SK-N-MC (cell line): ENCODE measurements at regions not wholly inside any gene's neighbourhood (a gene's known extent, or its start where the extent isn't known, plus 50 kb on each side); places are given as distances from the start of the nearest gene placed in this dataset.

Experiments
- DNase-seq: peaks from one replicate; pipeline ENCODE4 v3.0.0-alpha.2; 2011; ENCODE audit warnings: low read depth, low spot score
- H3K27ac ChIP-seq: fragments of 200-600 bp; sonication (generic); 2 replicates; pipeline ENCODE4 v1.5.1; 2016; ENCODE audit warnings: mixed run types
- H3K36me3 ChIP-seq: fragments of 200-600 bp; sonication (generic); 2 replicates; pipeline ENCODE4 v1.6.1; 2017; ENCODE audit warnings: antibody characterized with exemption, low read length, mixed read lengths; ENCODE audit not compliant: insufficient read depth
- H3K4me3 ChIP-seq: fragments of 200-600 bp; sonication (generic); 2 replicates; pipeline ENCODE4 v1.5.1; 2016
- H3K9ac ChIP-seq: fragments of 200-600 bp; sonication (generic); 2 replicates; pipeline ENCODE4 v1.8.0; 2017; ENCODE audit warnings: mixed run types, mixed read lengths; ENCODE audit not compliant: insufficient read length
- H3K9me3 ChIP-seq: fragments of 200-600 bp; sonication (generic); 2 replicates; pipeline ENCODE4 v1.6.1; 2017; ENCODE audit warnings: low read depth, mild to moderate bottlenecking, antibody characterized with exemption, low read length, moderate library complexity, mixed read lengths
- EZH2 ChIP-seq: fragments of 200-600 bp; sonication (generic); IDR thresholded peaks from one replicate; pipeline ENCODE4 v1.6.1; 2017; ENCODE audit warnings: antibody characterized with exemption
- FOXP2 ChIP-seq: optimal IDR thresholded peaks from 2 replicates; pipeline ENCODE3; 2011; ENCODE audit warnings: mild to moderate bottlenecking, moderate library complexity; ENCODE audit not compliant: insufficient read depth; ENCODE audit errors: extremely low read length, control extremely low read depth
- POLR2AphosphoS5 ChIP-seq: IDR thresholded peaks from 2 replicates; pipeline ENCODE4 v1.6.1; 2012; ENCODE audit warnings: mild to moderate bottlenecking, low read depth, low read length, borderline replicate concordance

DNA sequence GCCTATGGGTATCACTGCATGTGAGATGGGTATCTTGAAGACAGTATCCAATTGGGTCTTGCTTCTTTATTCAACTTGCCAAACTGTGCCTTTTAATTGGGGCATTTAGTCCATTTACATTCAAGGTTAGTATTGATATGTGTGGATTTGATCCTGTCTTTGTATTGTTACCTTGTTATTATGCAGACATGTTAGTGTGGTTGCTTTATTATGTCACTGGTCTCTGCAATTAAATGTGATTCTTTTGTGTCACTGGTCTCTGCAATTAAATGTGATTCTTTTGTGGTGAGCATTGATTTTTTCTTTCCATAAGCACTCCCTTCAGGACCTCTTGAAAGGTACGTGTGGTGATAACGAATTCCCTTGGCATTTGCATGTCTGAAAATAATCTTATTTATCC lies 357.8 kb upstream of the STEAP1 start:
- H3K27ac ChIP-seq: no peak overlapping the region
- H3K9ac ChIP-seq: no peak overlapping the region
- no peak overlapping the region for H3K4me3 ChIP-seq
- H3K36me3 ChIP-seq: no peaks in the 10 kb centered on the region
- TF ChIP-seq POLR2AphosphoS5: no peak
- TF ChIP-seq FOXP2: no peak
- no peak for TF ChIP-seq EZH2
- no peak for DNase-seq
- no peaks in the 10 kb centered on the region for H3K9me3 ChIP-seq

DNA sequence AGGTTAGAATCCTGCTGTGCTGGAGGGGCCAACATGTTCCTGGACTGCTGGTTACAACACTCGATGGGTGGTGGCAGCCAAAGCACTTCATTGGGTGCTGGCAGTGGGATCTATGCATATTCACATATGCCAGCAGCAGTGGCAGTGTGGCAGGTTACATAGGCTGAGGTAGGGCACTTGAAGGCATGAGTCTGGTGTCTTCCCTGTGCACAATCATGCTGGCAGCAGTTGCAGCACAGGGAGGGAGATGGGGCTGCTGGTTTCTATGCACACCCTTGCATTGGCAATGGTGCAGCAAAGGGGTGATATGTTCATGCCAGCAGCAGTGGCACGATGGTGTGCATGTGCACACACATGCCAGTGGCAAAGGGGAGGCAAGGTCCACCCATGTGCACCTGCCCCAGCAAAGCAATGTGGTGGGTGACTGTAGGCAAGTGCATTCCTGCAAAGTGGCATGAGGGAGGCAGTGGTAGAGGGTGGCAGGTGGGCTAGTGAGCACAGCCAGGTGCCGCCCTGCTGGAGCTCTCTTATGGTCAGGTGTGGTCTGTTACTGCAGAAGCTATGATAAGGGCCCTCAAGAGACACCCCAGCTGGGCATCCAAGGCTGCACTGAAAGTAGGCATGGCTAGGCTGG lies 356.2 kb upstream of the STEAP1 start:
- no peak for DNase-seq

DNA sequence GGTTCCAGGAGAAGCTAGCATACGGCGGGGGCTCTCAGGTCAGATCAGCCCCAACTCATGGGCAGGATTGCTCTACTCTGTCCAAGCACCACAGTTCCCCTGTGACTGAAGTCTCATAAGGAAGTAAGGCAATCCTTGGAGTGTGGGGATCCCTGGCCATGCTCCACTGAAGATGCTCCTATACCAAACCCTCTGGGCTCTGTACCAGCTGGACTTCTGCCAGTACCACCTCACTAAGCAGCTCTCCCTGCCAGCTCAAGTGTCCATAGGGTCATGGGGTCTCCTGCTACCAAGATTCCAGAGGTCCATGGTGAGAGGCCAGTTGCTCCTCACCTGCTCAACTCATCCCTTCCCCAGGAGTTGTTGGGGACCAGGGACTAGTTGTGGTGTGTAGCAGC lies 355.7 kb upstream of the STEAP1 start:
- no peak for TF ChIP-seq POLR2AphosphoS5
- TF ChIP-seq FOXP2: no peak
- no peak for TF ChIP-seq EZH2
- no peaks in the 10 kb centered on the region for H3K9me3 ChIP-seq
- no peak for DNase-seq
- H3K4me3 ChIP-seq: no peak overlapping the region
- no peak overlapping the region for H3K27ac ChIP-seq
- no peak overlapping the region for H3K9ac ChIP-seq
- H3K36me3 ChIP-seq: no peaks in the 10 kb centered on the region

More for the DNA sequence above, 356.2 kb upstream of the STEAP1 start:
- no peak for TF ChIP-seq FOXP2
- TF ChIP-seq EZH2: no peak
- no peak for TF ChIP-seq POLR2AphosphoS5
- no peaks in the 10 kb centered on the region for H3K9me3 ChIP-seq
- no peak overlapping the region for H3K9ac ChIP-seq
- H3K27ac ChIP-seq: no peak overlapping the region
- H3K4me3 ChIP-seq: no peak overlapping the region
- H3K36me3 ChIP-seq: no peaks in the 10 kb centered on the region

DNA sequence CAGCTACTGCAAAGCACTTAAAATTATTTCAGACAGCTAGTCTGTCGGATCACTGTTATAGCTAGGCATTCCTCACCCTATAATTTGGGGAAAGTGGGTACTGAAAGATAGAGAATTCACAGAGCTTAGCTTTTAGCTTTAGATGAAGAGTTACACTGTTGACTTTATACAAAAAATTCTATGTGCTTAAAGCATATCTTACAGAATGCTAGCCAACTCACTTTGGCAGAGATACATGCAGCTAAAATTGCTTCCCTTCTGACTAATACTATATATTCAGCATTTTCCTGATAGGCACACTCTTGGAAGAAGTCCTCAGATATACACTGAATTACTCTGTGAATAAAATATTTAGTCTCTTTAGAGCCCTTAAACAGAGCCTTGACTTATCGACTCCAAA lies 353.5 kb upstream of the STEAP1 start:
- no peak overlapping the region for H3K27ac ChIP-seq
- H3K36me3 ChIP-seq: no peaks in the 10 kb centered on the region
- TF ChIP-seq FOXP2 (no peak), POLR2AphosphoS5 (no peak), EZH2 (no peak)
- no peak for DNase-seq
- no peak overlapping the region for H3K4me3 ChIP-seq
- no peak overlapping the region for H3K9ac ChIP-seq
- H3K9me3 ChIP-seq: no peaks in the 10 kb centered on the region

DNA sequence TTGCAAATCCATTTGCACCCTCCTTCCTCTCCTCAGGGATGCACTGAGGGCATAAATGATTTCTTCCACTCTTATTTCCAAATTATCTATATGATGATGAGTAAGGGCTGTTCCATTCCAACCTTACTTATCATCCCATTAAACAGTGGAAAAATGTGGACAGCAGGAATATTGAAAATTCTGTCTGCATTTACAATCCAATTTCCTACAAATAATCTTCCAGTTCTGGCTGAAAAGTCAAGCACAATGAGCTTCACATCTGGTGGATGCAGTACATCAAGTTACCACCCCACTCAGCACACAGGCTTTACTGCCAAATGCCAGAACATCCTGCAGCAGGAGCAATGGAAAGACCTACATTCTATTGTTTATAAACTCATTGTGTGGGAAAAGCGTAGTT lies 345.0 kb upstream of the STEAP1 start:
- H3K27ac ChIP-seq: no peak overlapping the region
- no peaks in the 10 kb centered on the region for H3K36me3 ChIP-seq
- H3K9me3 ChIP-seq: no peaks in the 10 kb centered on the region
- TF ChIP-seq EZH2 (no peak), POLR2AphosphoS5 (no peak), FOXP2 (no peak)
- H3K9ac ChIP-seq: no peak overlapping the region
- DNase-seq: no peak
- H3K4me3 ChIP-seq: no peak overlapping the region

DNA sequence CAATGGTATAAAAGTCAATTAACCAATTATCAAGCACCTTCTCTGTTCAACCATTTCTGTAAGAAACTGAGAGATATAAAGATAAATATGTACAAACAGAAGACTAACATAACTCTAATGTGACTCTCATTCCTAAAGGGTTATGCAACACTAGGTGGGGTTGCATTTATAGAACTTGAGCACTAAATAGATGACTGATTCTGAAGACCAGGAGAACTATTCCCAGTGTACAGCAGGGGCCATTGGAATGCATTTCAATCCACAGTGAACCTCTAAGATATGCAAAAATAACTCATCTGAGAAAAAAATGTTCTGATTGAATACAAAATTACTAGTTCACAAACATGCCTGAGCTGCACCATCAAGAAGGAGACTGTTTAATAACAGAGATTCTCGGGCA lies 341.2 kb upstream of the STEAP1 start:
- Histone ChIP-seq H3K27ac (no peak overlapping the region), H3K36me3 (no peaks in the 10 kb centered on the region), H3K4me3 (no peak overlapping the region), H3K9ac (no peak overlapping the region), H3K9me3 (no peaks in the 10 kb centered on the region)
- DNase-seq: no peak
- TF ChIP-seq POLR2AphosphoS5 (no peak), FOXP2 (no peak), EZH2 (no peak)

DNA sequence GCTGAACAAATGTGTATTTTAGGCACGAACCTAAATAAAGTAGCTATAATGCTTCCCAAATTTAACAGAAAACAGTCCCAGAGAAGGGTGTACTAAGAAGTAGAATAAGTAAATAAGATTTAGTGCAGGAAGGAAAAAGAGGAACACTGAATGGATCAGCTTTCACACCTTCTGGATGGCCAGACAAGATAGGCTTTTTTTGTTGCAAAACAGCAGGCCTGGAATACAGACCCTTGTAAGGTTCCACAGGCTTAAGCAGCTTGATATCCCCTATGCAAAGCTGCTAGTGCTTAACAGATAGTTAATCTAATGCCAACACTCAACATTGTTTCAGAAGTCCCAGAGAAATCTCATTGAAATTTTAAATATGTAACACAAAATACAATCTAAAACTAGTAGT lies 328.1 kb upstream of the STEAP1 start:
- no peak for DNase-seq
- H3K4me3 ChIP-seq: no peak overlapping the region
- TF ChIP-seq EZH2 (no peak), FOXP2 (no peak), POLR2AphosphoS5 (no peak)
- H3K9ac ChIP-seq: no peak overlapping the region
- no peak overlapping the region for H3K27ac ChIP-seq
- no peaks in the 10 kb centered on the region for H3K36me3 ChIP-seq
- no peaks in the 10 kb centered on the region for H3K9me3 ChIP-seq

DNA sequence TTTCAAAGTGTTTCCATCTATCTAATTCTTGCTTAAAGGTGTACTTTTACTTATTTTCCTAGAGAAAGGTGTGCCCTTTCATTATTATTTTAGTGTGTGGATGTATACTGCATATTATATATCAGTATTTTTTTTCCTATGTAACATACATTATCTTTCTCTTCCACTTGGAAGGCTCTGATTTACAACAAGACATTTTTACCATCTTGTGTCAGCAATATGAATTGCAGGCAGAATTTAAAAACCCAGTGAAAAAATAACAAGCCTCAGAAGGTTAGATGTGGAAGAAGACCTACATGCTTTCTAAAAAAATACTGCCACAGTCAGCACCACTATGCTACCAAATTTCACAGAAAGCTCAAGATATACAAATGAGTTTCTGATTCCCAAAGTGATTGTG lies 327.7 kb upstream of the STEAP1 start:
- Histone ChIP-seq H3K9me3 (no peaks in the 10 kb centered on the region), H3K27ac (no peak overlapping the region), H3K9ac (no peak overlapping the region), H3K4me3 (no peak overlapping the region), H3K36me3 (no peaks in the 10 kb centered on the region)
- TF ChIP-seq POLR2AphosphoS5: no peak
- no peak for TF ChIP-seq EZH2
- TF ChIP-seq FOXP2: no peak
- no peak for DNase-seq

DNA sequence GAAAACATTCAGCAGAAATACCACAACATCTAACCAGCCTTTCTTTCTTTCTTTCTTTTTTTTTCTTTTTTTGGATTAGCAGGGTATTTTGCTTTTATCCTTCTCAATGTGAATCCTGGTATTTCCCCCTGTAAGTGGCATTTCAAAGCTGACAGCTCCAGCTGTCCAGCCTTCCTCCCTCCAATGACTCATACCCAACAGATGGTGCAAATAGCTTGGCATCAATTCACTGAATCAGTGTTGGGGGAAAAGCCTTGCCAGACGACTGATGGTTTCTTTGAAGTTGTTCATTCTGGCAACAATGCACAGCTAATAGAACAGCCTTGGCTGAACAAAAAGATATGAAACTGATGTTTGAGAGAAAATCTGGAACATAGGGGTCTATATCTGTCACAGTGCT lies 316.8 kb upstream of the STEAP1 start:
- Histone ChIP-seq H3K27ac (no peak overlapping the region), H3K4me3 (no peak overlapping the region), H3K9me3 (no peaks in the 10 kb centered on the region), H3K36me3 (no peaks in the 10 kb centered on the region), H3K9ac (no peak overlapping the region)
- TF ChIP-seq POLR2AphosphoS5 (no peak), EZH2 (no peak), FOXP2 (no peak)
- no peak for DNase-seq
